GM12878 (cell line): ENCODE measurements at regions not wholly inside any gene's neighbourhood (a gene's known extent, or its start where the extent isn't known, plus 50 kb on each side); places are given as distances from the start of the nearest gene placed in this dataset.
A peak's percentile ranks its signal among the peaks of the same experiment; 100 is the strongest.

Source experiments
- ATAC-seq: fragments of 200-7000 bp; cut with Tn5 transposase; 3 replicates; pipeline ENCODE4 v1.9.1; 2020; ENCODE audit warnings: mild to moderate bottlenecking, moderate library complexity
- BruUV-seq: library from RNA; stranded (reverse); fragments of 400-500 nt; replicated peaks from 2 replicates; lab custom pipeline; 2021; lab: Mats Ljungman, UMichigan
- CTCF ChIA-PET: fragments of 300-600 bp; sonication (Branson Sonifier 250); formaldehyde crosslinking; extraction: SDS; loops from one replicate; lab custom pipeline; 2021; ENCODE audit warnings: inconsistent platforms; lab: Yijun Ruan, JAX
- POLR2A ChIA-PET: fragments of 350-600 bp; formaldehyde crosslinking; extraction: SDS; loops from one replicate; lab custom pipeline; 2021; ENCODE audit warnings: inconsistent platforms; lab: Charles Lee
- RAD21 ChIA-PET: fragments of 300-600 bp; sonication (Branson Sonifier 250); formaldehyde crosslinking; loops from one replicate; lab custom pipeline; 2023; ENCODE audit warnings: antibody characterized with exemption; ENCODE audit not compliant: unreplicated experiment; lab: Charles Lee
- SMC1A ChIA-PET: fragments of 300-600 bp; sonication (Branson Sonifier 250); formaldehyde crosslinking; loops from one replicate; lab custom pipeline; 2023; ENCODE audit not compliant: unreplicated experiment, uncharacterized antibody; lab: Charles Lee
- DNase-seq: peaks from one replicate; pipeline ENCODE4 v3.0.0-alpha.2; 2011; ENCODE audit warnings: low read depth, low spot score
- FAIRE-seq: peaks from 3 replicates; lab custom pipeline; 2011; peaks lifted over from hg19 to GRCh38; lab: Jason Lieb, UNC
- H2AFZ ChIP-seq: 2 replicates; pipeline ENCODE4 v1.6.0; 2011; ENCODE audit warnings: low read depth, low read length, control low read depth; ENCODE audit not compliant: control insufficient read depth
- H3K27ac ChIP-seq: 2 replicates; pipeline ENCODE4 v1.5.1; 2011; ENCODE audit warnings: control low read depth; ENCODE audit not compliant: control insufficient read depth, insufficient read depth
- H3K27me3 ChIP-seq, 2 experiments: replicated peaks in 1 of 2; 2 replicates each; pipeline versions ENCODE4 v1.6.0 to v1.6.1; 2011; ENCODE audit warnings: low read length in 1 of 2; ENCODE audit not compliant: control insufficient read depth in 2 of 2, insufficient read depth in 2 of 2
- H3K36me3 ChIP-seq, 2 experiments: 2 replicates each; pipeline ENCODE4 v1.5.1; 2011; ENCODE audit warnings: low read length in 1 of 2; ENCODE audit not compliant: control insufficient read depth in 2 of 2, insufficient read depth in 2 of 2
- H3K4me1 ChIP-seq: 2 replicates; pipeline ENCODE4 v1.6.1; 2011; ENCODE audit warnings: mild to moderate bottlenecking, low read length, moderate library complexity, mixed read lengths; ENCODE audit not compliant: control insufficient read depth, insufficient read depth
- H3K4me2 ChIP-seq: 2 replicates; pipeline ENCODE4 v1.6.0; 2011; ENCODE audit warnings: control low read depth; ENCODE audit not compliant: control insufficient read depth, insufficient read depth
- H3K4me3 ChIP-seq: fragments of 200-600 bp; sonication (generic); 2 replicates; pipeline ENCODE4 v1.5.1; 2016
- H3K79me2 ChIP-seq: 2 replicates; pipeline ENCODE4 v1.6.0; 2011; ENCODE audit warnings: low read length; ENCODE audit not compliant: control insufficient read depth, insufficient read depth
- H3K9ac ChIP-seq: 2 replicates; pipeline ENCODE4 v1.8.0; 2011; ENCODE audit warnings: low read length, control low read depth, mixed read lengths; ENCODE audit not compliant: control insufficient read depth, insufficient read depth
- H3K9me3 ChIP-seq: replicated peaks from 3 replicates; pipeline ENCODE4 v1.5.1; 2011; ENCODE audit warnings: mild to moderate bottlenecking, low read length; ENCODE audit not compliant: control insufficient read depth, insufficient read depth
- H4K20me1 ChIP-seq: 2 replicates; pipeline ENCODE4 v1.6.0; 2011; ENCODE audit not compliant: control insufficient read depth, insufficient read depth
- ASH2L ChIP-seq: fragments of 300-600, 200-600 bp; sonication (generic); IDR thresholded peaks from 2 replicates; pipeline ENCODE4 v1.6.1; 2017; ENCODE audit warnings: low read depth, mild to moderate bottlenecking, borderline replicate concordance
- CHD4 ChIP-seq: fragments of 200-600 bp; sonication (generic); IDR thresholded peaks from 2 replicates; pipeline ENCODE4 v1.6.1; 2016; ENCODE audit warnings: mild to moderate bottlenecking
- CREB1 ChIP-seq: IDR thresholded peaks from 2 replicates; pipeline ENCODE4 v1.6.1; 2012; ENCODE audit warnings: low read depth, mild to moderate bottlenecking, inconsistent platforms
- CTCF ChIP-seq, 3 experiments: IDR thresholded peaks in 2 of 3; conservative IDR thresholded peaks in 1 of 3; 2 replicates each; pipeline ENCODE4 v1.5.1; 2011; ENCODE audit warnings: low read depth in 3 of 3, low read length in 3 of 3, mild to moderate bottlenecking in 3 of 3, control low read depth in 2 of 3, moderate library complexity in 2 of 3, inconsistent platforms in 1 of 3, mixed read lengths in 1 of 3; ENCODE audit not compliant: control insufficient read depth in 2 of 3, insufficient read depth in 1 of 3; ENCODE audit errors: extremely low read depth in 1 of 3
- DPF2 ChIP-seq: fragments of 450-650 bp; IDR thresholded peaks from 2 replicates; pipeline ENCODE4 v1.6.1; 2017; ENCODE audit warnings: mild to moderate bottlenecking
- ELK1 ChIP-seq: IDR thresholded peaks from 2 replicates; pipeline ENCODE4 v1.6.1; 2012; ENCODE audit warnings: low read depth, low read length, improper control_type of control experiment
- IRF4 ChIP-seq: IDR thresholded peaks from 2 replicates; pipeline ENCODE4 v1.6.1; 2011; ENCODE audit warnings: low read depth, low read length
- KAT2A ChIP-seq: conservative IDR thresholded peaks from 2 replicates; pipeline ENCODE4 v1.6.1; 2011; ENCODE audit warnings: low read depth, low read length; ENCODE audit not compliant: control insufficient read depth
- KLF5 ChIP-seq: fragments of 450-650 bp; IDR thresholded peaks from 2 replicates; pipeline ENCODE4 v1.6.1; 2014; ENCODE audit warnings: mild to moderate bottlenecking; ENCODE audit not compliant: partially characterized antibody
- MTA2 ChIP-seq: fragments of 450-650 bp; IDR thresholded peaks from 2 replicates; pipeline ENCODE4 v1.6.1; 2016; ENCODE audit warnings: low read depth, mild to moderate bottlenecking, moderate library complexity
- PAX8 ChIP-seq: fragments of 450-650 bp; IDR thresholded peaks from 2 replicates; pipeline ENCODE4 v1.6.1; 2017; ENCODE audit warnings: mild to moderate bottlenecking, moderate library complexity
- RUNX3 ChIP-seq: IDR thresholded peaks from 2 replicates; pipeline ENCODE4 v1.6.1; 2012; ENCODE audit warnings: low read length, inconsistent platforms
- YBX1 ChIP-seq: fragments of 450-650 bp; IDR thresholded peaks from 2 replicates; pipeline ENCODE4 v1.6.1; 2016; ENCODE audit warnings: antibody characterized with exemption
- YY1 ChIP-seq: IDR thresholded peaks from 2 replicates; pipeline ENCODE4 v1.6.1; 2011; ENCODE audit warnings: low read depth, mild to moderate bottlenecking, low read length
- WGBS: methylation state at CpG from one replicate; pipeline ENCODE4 v1.1.6; 2016; ENCODE audit warnings: low lambda C conversion rate; ENCODE audit not compliant: insufficient replicate concordance, insufficient coverage; ENCODE audit errors: missing lambda C conversion rate; 5-methylcytosine and 5-hydroxymethylcytosine counted together
- in situ Hi-C: fragments of 300-500 bp; cut with MboI; formaldehyde crosslinking; loops from 9 replicates; pipeline ENCODE4 v1.14.3; 2018; ENCODE audit warnings: mixed read lengths
- intact Hi-C: fragments of 100-400 bp; cut with micrococcal nuclease; formaldehyde crosslinking; loops from one replicate; pipeline ENCODE4 v1.14.2; 2022; ENCODE audit not compliant: unreplicated experiment

- no peak overlapping the region for H3K9ac ChIP-seq
- 0% methylated on average over 1 of the region's 1 CpG for WGBS
- H3K9me3 ChIP-seq: no peaks in the 10 kb centered on the region
- BruUV-seq: no TSS peak
- ChIA-PET RAD21 (no interaction called here), POLR2A (no interaction called here), SMC1A (no interaction called here), CTCF (no interaction called here)
- H4K20me1 ChIP-seq: no peaks in the 10 kb centered on the region
- H3K4me3 ChIP-seq: no peak overlapping the region
- FAIRE-seq (no peak), ATAC-seq (0 out of 3 replicates have a peak, but pooled peaks have one; percentile 21), DNase-seq (no peak)
- H3K4me1 ChIP-seq: no peaks in the 10 kb centered on the region
- no peak overlapping the region for H3K4me2 ChIP-seq
- in situ Hi-C loops: no loop called here
- no peaks in the 10 kb centered on the region for H3K27me3 ChIP-seq
- 0 out of 6 replicates have a peak, but pooled peaks of 1 of the 3 experiments have one; percentile 9 for TF ChIP-seq CTCF (IDR thresholded peaks at IDR 0.05 in 2 of 3, conservative IDR thresholded peaks at IDR 0.05 in 1 of 3; ENCODE audit: control insufficient read depth in 2 of 3, extremely low read depth in 1 of 3, insufficient read depth in 1 of 3, low read depth in 3 of 3, low read length in 3 of 3)
- no peak for TF ChIP-seq YBX1
- intact Hi-C loops: loop anchor here (5.0 kb wide), 1 partner anchor 128 kb away; no protein-coding TSS in a partner anchor
- no peaks in the 10 kb centered on the region for H3K79me2 ChIP-seq
- no peak overlapping the region for H2AFZ ChIP-seq
- no peak overlapping the region for H3K27ac ChIP-seq
- H3K36me3 ChIP-seq: no peaks in the 10 kb centered on the region
These were observed 204.6 kb upstream of the FOXP2 start for GRCh38 chr7:114209968-114210367.

GRCh38 chr7:114206688-114207087 is 207.9 kb upstream of the FOXP2 start:
- SMC1A ChIA-PET: interaction anchor here (1.0 kb wide), 1 partner anchor 12 kb away, joined by 3 read pairs; no protein-coding TSS in a partner anchor
- in situ Hi-C loops: no loop called here
- no TSS peak for BruUV-seq
- no peak overlapping the region for H2AFZ ChIP-seq
- DNase-seq (no peak), FAIRE-seq (peak; percentile 18), ATAC-seq (no peak)
- intact Hi-C loops: loop anchor here (5.0 kb wide), 1 partner anchor 124 kb away; no protein-coding TSS in a partner anchor
- H3K27me3 ChIP-seq: no peaks in the 10 kb centered on the region
- no peak overlapping the region for H3K9ac ChIP-seq
- no peaks in the 10 kb centered on the region for H3K9me3 ChIP-seq
- 0% methylated on average over 1 of the region's 1 CpG for WGBS
- no peaks in the 10 kb centered on the region for H3K36me3 ChIP-seq
- H3K27ac ChIP-seq: no peak overlapping the region
- no peaks in the 10 kb centered on the region for H4K20me1 ChIP-seq
- H3K79me2 ChIP-seq: no peaks in the 10 kb centered on the region
- no peak overlapping the region for H3K4me3 ChIP-seq
- no peaks in the 10 kb centered on the region for H3K4me1 ChIP-seq
- no peak overlapping the region for H3K4me2 ChIP-seq
- RAD21 ChIA-PET: no interaction called here
- CTCF ChIA-PET: no interaction called here
- POLR2A ChIA-PET: no interaction called here
- no peak for TF ChIP-seq ASH2L
- no peak for TF ChIP-seq PAX8
- no peak for TF ChIP-seq IRF4
- TF ChIP-seq CREB1: no peak
- TF ChIP-seq CHD4: no peak
- no peak for TF ChIP-seq CTCF (IDR thresholded peaks at IDR 0.05 in 2 of 3, conservative IDR thresholded peaks at IDR 0.05 in 1 of 3; ENCODE audit: control insufficient read depth in 2 of 3, extremely low read depth in 1 of 3, insufficient read depth in 1 of 3, low read depth in 3 of 3, low read length in 3 of 3)
- no peak for TF ChIP-seq ELK1
- no peak for TF ChIP-seq MTA2
- no peak for TF ChIP-seq DPF2
- no peak for TF ChIP-seq KLF5
- TF ChIP-seq YY1: no peak
- TF ChIP-seq RUNX3: no peak
- TF ChIP-seq KAT2A: no peak
